GM21619 (cell line): ENCODE measurements at regions not wholly inside any gene's neighbourhood (a gene's known extent, or its start where the extent isn't known, plus 50 kb on each side); places are given as distances from the start of the nearest gene placed in this dataset.
"Not testable (repeated sequence)": the region's sequence is repeated elsewhere in the genome, so short reads cannot be mapped to it uniquely, and the experiment has no call there.

ENCODE experiments used
- ATAC-seq: cut with Tn5 transposase; IDR thresholded peaks from one replicate; pipeline ENCODE4 v1.9.1; 2021; ENCODE audit not compliant: unreplicated experiment

- no peak for ATAC-seq
Measured at GRCh38 chr18:10332452-10332851, 122.0 kb upstream of the APCDD1 start.

DNA sequence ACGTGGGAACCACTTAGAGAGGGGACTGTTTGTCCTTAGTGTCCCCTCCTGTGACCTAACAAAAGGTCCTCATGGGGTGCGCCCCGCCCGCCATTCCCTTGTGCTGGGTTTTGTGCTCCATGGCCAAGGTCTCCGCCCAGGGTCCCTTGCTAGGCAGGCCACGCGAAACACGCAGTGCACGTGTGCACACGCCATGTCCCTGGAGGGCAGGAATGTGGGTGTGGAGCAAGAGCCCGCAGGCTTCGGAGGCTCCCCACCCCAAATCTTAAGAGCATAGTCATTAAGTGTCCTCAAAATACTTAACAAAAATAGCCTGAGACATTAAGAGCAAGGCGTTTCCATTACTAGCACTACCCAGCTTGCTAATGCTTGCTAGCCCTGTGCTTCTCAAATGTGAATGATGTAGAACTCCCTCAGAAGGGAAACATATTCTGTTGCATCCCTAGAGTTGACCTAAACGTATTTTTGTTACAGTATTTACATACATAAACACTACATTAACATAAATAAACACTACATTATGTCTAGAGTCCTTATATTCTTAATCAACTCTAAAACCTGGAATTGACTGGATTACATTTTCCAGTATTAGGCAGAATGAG is 117.6 kb upstream of the APCDD1 start:
- no peak for ATAC-seq

GRCh38 chr18:10340821-10341220 is 113.6 kb upstream of the APCDD1 start:
- ATAC-seq, result no peak

DNA sequence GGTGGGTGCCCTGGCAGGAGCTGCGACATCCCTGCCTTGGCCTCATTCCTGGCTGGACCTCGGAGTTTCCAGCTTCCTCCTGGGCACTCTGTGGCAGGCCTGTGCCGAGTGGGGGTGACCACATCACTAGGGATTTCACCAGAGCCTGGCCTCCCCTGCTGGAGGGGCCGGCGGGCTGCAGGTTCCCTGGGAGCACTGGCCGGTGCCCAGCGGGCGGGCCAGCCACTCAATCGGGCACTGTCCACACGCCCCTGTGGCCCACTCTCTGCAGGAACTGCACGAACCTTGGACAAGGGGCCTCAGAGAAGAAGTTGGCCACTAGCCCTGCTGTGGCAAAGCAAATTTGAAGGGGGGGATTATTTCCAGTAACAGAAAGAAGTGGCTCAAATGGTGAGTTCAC is 110.7 kb upstream of the APCDD1 start:
- no peak for ATAC-seq

DNA sequence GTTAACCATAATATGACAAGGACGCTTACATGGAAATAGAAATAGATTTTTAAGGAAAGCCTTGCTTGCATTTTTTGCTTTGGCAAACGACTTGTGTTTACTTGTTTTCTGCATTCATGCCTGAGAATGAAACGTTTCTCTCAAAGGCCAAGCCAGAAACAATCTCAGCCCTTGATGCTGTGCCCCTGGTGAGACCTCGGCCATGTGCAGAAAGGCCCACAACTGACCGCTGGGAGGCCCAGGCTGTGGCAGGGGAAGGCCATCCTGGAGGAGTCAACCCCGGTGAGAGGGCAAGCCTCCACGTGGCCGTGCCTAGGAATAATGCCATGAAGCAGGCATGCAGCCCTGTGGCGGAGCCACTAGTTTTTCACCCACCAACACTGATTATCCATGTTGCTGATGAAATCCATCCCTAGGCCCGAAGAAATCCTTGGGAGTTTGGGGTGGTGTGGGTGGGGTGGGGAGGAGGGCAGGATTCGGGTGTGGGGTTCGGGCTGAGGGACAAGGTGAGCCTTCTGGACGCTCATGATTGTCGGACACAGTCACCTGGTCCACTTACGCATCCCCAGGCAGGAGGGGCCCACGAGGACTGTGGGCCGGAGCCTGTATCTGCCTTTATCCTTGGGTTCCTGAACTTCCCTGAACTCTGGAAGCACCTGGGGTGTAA is 107.6 kb upstream of the APCDD1 start:
- ATAC-seq, result no peak

GRCh38 chr18:10349561-10349960 is 104.9 kb upstream of the APCDD1 start:
- no peak for ATAC-seq

GRCh38 chr18:10350661-10351060 is 103.8 kb upstream of the APCDD1 start:
- no peak for ATAC-seq

GRCh38 chr18:10351219-10351818 is 103.1 kb upstream of the APCDD1 start:
- ATAC-seq, result no peak

GRCh38 chr18:10351858-10352257 is 102.6 kb upstream of the APCDD1 start:
- ATAC-seq, result no peak

DNA sequence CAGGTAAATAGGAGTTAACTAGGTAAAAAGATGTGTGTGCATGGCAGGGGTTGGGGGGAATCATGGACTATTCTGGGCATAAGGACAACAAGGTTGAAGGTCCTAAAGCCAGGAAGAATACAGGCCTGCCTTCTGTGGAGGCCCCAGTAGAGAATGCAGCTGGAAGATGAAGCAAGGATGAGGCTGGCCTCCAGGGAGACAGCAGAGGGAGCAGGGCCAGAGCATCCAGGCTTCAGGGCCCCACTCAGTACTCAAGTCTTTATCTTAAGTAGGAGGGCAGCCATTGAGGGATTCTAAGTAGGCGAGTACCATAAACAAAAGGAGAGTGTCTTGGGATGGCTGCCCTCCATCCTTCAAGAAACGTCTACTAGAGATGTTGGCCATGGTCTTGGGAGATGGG is 101.8 kb upstream of the APCDD1 start:
- no peak for ATAC-seq

DNA sequence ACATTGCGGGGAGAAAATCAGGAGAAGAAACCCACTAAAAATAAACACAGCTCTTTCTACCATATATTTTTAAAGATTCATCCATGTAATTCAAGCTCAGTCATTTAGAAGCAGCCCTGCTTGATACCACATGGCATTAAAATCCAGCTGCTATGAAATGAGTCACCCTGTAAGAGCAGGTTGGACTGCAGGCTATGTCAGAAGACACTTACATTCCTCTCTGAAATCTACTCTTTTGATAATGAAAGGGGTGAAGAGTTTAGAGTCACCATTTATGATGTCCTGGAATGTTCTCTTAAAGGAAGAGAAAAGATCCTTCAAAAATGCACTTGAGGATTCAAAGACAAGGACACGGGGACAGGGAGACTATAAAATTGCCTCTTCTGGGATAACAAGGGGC is 100.6 kb upstream of the APCDD1 start:
- no peak for ATAC-seq

DNA sequence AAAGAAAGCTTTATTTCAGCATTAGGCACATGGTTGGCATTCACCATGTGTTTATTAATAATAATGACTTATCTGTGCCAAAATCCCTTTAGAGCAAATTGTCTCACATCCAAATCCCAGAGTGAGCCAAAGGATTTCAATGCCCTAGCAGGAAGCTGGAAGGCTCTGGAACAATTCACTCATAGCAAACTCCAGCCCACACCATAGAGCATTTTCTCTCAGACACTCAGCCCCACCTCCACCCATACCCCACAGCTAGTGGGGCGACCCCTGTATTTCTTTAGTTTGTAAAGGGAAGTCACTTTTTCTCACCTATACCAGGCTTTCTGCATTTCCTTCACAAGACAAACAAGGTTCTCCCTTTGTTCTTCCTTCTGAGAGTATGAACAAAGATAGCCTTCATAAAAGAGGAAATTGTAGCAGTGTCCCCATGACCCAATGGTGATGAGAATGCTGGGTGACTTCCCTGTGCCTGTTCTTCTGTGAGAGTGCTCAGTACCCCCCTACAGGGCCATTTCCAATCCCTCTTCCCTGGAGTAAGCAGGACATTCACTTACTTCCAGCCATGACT is 100.1 kb upstream of the APCDD1 start:
- no peak for ATAC-seq

- no peak for ATAC-seq
Measured at GRCh38 chr18:10354890-10355289, 99.5 kb upstream of the APCDD1 start.

DNA sequence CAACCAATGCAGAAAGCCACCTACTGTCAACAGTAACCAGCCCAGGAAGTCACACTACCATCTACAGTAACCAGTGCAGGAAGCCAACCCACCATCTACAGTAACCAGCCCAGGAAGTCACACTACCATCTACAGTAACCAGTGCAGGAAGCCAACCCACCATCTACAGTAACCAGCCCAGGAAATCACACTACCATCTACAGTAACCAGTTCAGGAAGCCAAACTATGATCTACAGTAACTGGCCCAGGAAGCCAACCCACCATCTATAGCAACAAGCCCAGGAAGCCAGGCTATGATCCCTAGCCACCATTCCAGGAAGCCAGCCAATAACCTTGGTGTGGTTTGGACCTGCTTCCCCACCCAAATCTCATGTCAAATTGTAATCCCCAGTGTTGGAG is 97.4 kb upstream of the APCDD1 start:
- ATAC-seq, result not testable (repeated sequence)

- ATAC-seq, result no peak
Measured at GRCh38 chr18:10361660-10362059, 92.8 kb upstream of the APCDD1 start.

- no peak for ATAC-seq
Measured at GRCh38 chr18:10365021-10365500, 89.4 kb upstream of the APCDD1 start.

GRCh38 chr18:10365901-10366300 is 88.5 kb upstream of the APCDD1 start:
- no peak for ATAC-seq

GRCh38 chr18:10367836-10368235 is 86.6 kb upstream of the APCDD1 start:
- ATAC-seq, result no peak

DNA sequence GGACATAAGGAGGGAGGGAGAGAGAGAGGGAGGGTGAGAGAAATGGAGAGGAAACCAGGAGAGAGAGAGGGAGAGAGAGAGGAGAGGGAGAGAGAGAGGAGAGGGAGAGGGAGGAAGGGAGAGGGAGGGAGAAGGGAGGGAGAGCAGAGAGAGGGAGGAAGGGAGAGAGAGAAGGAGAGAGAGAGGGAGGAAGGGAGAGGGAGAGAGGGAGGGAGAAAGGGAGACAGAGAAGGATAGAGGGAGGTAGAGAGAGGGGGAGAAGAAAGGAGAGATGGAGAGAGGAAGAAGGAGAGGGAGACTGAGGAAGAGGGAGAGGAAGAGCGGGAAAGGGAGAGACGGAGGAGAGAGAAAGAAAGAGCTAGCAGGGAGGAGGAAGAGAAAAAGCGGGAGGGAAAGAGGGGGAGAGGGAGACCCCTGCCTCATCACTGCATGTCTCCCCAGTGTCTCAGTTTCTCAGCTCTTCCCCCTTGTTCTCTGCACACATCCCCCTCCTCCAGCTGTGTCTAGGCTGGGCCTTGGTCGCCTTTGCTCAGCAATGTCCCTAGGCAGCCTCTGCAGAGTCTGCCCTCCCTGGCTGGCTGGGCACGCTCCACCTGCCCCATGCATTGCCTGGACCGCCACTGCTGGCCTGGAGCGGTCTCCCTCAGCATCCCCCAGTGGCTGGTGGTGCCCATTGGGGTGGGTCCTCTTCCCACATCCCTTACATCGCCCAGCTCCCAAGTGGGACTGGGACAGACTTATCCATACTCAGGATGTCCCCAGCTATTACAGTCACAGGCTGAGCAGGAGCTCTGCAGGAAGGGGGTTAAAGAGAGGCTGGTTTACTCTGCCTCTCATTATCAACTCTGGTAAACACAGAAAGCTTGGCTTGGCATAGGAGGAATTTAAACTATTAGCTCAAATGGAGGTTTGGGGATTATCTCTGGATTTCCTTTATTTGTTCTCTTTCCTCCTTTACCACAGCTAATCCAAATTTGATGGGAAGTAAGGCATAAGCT is 85.7 kb upstream of the APCDD1 start:
- ATAC-seq, result no peak

DNA sequence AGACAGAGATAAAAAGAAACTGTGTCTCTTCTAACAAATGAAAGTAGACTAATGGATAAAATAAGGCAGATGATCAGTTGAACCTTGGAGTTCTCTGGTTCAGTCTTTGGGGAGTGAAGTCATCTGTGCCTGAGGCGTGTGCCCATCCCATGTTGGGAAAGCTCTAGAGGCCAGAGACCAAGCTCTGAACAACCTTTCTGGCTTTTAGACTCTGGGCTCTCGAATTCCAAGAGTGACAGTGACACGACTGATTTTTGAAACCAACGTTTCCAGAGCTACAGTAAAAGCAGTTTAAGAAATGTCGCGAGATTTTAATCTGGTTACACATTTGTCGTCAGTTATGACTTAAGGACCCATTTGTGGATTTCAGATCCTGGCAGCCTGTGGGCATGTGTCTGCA is 83.7 kb upstream of the APCDD1 start:
- no peak for ATAC-seq

- no peak for ATAC-seq
Measured at GRCh38 chr18:10371165-10371564, 83.3 kb upstream of the APCDD1 start.
